Stimulated activated CD8-positive, alpha-beta memory T cell treated with anti-CD3 and anti-CD28 coated beads, Interleukin-12 subunit alpha, Interleukin-12 subunit beta, amount 100 ng/mL, for 24 hours (primary cell): ENCODE measurements at regions not wholly inside any gene's neighbourhood (a gene's known extent, or its start where the extent isn't known, plus 50 kb on each side); places are given as distances from the start of the nearest gene placed in this dataset.

Experiments used
- DNase-seq: peaks from one replicate; pipeline ENCODE4 v3.0.0-alpha.2; 2020; ENCODE audit errors: extremely low read depth

- no peak for DNase-seq
These were observed 474.6 kb upstream of the RAG2 start for GRCh38 chr11:37072538-37073055.

- no peak for DNase-seq
These were observed 452.3 kb upstream of the RAG2 start for GRCh38 chr11:37050311-37050710.

GRCh38 chr11:37040921-37041320 is 442.9 kb upstream of the RAG2 start:
- DNase-seq = no peak

- DNase-seq = no peak
These were observed 440.9 kb upstream of the RAG2 start for GRCh38 chr11:37038911-37039310.

- no peak for DNase-seq
These were observed 428.7 kb upstream of the RAG2 start for GRCh38 chr11:37026741-37027140.

GRCh38 chr11:37026326-37026725 is 428.3 kb upstream of the RAG2 start:
- no peak for DNase-seq

DNA sequence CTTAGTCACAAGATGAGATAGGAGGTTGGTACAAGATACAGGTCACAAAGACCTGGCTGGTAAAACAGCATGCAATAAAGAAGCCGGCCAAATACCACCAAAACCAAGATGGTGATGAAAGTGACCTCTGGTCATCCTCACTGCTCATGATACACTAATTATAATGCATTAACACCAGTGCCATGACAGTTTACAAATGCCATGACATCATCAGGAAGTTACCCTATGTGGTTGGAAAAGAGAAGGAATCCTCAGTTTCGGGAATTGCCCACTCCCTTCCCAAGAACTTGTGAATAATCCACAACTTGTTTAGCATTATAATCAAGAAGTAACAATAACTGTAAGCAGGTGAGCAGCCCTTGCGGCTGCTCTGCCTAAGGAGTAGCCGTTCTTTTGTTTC is 408.5 kb upstream of the RAG2 start:
- DNase-seq = no peak

- DNase-seq = no peak
These were observed 404.8 kb upstream of the RAG2 start for GRCh38 chr11:37002831-37003230.

DNA sequence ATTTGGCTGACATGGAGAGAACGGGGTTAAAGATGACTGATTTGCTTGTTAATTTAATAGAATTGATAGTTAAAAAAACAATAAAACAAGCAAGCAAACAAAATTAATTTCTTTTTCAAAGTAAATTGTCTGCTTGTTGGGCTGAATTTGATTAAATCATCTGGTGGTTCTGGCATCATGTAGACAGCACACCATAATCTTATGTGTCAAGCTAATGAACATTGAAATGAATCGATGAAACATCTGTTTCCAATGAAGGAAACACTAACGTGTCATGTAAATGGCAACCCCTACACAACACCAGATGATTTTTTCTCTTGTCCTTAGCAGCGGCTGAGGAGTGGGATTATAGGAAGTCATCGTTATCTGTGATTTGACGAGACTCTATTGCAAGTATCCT is 399.6 kb upstream of the RAG2 start:
- no peak for DNase-seq

- DNase-seq = no peak
These were observed 398.8 kb upstream of the RAG2 start for GRCh38 chr11:36996795-36997194.

GRCh38 chr11:36994208-36994607 is 396.2 kb upstream of the RAG2 start:
- DNase-seq = no peak

DNA sequence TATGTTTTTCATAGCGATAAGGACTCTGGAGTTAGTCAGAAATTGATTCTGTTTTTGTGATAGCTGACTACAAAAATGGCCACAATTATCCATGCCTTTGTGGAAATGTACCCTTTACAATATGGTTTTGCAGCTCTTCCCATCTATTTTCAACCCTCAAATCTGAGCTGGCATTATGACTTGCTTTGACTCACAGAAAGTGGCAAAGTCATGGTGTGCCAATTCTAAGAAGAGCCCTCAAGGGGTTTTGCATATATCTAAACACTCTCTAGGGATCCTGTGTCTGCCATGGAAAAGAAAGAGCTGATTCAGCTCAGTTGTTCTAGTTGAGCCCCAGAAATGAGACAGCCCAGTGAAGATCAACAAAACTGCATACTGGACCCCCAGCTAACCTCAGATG is 390.5 kb upstream of the RAG2 start:
- no peak for DNase-seq

- DNase-seq = no peak
These were observed 387.5 kb upstream of the RAG2 start for GRCh38 chr11:36985562-36985961.

GRCh38 chr11:36976741-36977140 is 378.7 kb upstream of the RAG2 start:
- no peak for DNase-seq

DNA sequence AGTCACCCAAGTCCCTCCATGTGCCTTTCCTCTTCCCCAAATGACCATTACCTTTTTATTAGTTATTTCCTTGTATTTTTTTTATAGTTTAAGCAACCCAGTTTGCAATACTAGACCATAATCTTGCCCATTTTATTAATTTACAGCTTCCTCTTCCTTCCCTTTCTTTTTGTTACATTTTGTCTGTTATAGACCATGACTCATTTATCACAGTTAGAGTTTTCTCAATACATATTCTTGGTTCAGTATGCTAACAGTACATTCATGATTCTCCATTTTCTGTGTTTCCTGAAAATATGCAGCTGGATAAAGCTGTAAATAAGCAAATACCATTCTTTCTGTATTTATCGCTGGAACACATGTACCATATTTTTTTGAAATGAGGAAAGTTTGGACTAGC is 376.7 kb upstream of the RAG2 start:
- DNase-seq = no peak

GRCh38 chr11:36953976-36954375 is 355.9 kb upstream of the RAG2 start:
- DNase-seq = no peak

- DNase-seq = no peak
These were observed 350.6 kb upstream of the RAG2 start for GRCh38 chr11:36948460-36949127.

- DNase-seq = no peak
These were observed 347.3 kb upstream of the RAG2 start for GRCh38 chr11:36945384-36945783.

- no peak for DNase-seq
These were observed 335.4 kb upstream of the RAG2 start for GRCh38 chr11:36933481-36933880.

- DNase-seq = no peak
These were observed 333.1 kb upstream of the RAG2 start for GRCh38 chr11:36931139-36931538.

- no peak for DNase-seq
These were observed 332.2 kb upstream of the RAG2 start for GRCh38 chr11:36930256-36930655.

DNA sequence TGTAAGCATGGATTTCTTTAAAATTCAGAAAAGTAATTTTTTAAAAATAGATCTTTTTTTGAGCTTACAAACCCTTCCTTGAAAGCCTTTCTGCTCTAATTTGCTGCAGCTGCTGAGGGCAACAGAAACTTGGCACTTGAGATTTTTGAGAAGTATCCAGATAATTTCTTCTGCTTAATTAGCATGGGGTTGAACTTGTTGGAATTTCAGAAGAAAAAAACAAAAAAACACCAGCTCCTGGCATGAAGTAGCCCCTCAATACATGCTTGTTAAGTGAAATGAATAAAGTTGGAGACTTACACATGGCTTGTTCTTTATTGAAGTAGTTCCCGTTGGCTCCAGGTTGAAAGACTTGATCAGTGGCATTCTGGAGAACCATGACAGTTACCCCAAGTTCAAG is 331.4 kb upstream of the RAG2 start:
- DNase-seq = no peak

GRCh38 chr11:36928621-36929020 is 330.6 kb upstream of the RAG2 start:
- DNase-seq = no peak

DNA sequence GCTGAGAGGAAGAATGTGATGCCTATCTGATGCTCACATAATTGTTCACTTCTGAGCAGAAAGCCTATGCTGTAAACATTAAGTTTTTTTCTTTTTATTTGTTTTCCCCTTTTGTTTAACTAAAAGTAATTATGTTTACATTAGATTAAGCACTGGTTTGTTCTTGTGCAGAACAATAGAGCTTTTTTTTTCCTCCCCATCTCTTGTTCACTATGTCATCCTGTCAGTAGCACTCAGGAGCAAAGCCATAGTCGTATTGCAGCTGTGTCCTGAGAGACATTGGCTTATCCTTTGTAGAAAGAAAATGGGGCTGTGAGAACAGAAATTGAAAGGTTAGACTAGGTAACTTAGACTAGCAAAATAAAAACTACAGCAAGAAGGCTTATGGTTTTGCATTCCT is 301.8 kb upstream of the RAG2 start:
- DNase-seq = no peak
